Smooth muscle cell (in vitro differentiated cells): ENCODE measurements at regions not wholly inside any gene's neighbourhood (a gene's known extent, or its start where the extent isn't known, plus 50 kb on each side); places are given as distances from the start of the nearest gene placed in this dataset.
A peak's percentile ranks its signal among the peaks of the same experiment; 100 is the strongest.

ENCODE experiments used
- DNase-seq: peaks from one replicate; lab custom pipeline; 2025; ENCODE audit not compliant: unreplicated experiment; lab: John Stamatoyannopoulos, UW
- H2AFZ ChIP-seq: fragments of 200-600 bp; sonication (generic); 2 replicates; pipeline ENCODE4 v1.6.0; 2016; ENCODE audit warnings: antibody characterized with exemption, low read depth, mild to moderate bottlenecking
- H3F3A ChIP-seq: fragments of 200-600 bp; sonication (generic); 2 replicates; pipeline ENCODE4 v1.6.0; 2017; ENCODE audit warnings: antibody characterized with exemption, low read depth
- H3K27ac ChIP-seq: fragments of 200-600 bp; sonication (generic); 2 replicates; pipeline ENCODE4 v1.5.1; 2016; ENCODE audit warnings: low read depth, mild to moderate bottlenecking
- H3K27me3 ChIP-seq: fragments of 200-600 bp; sonication (generic); 2 replicates; pipeline ENCODE4 v1.6.1; 2016; ENCODE audit warnings: low read depth, mild to moderate bottlenecking
- H3K36me3 ChIP-seq: fragments of 200-600 bp; sonication (generic); 2 replicates; pipeline ENCODE4 v1.5.1; 2016; ENCODE audit warnings: low read depth
- H3K4me1 ChIP-seq: fragments of 200-600 bp; sonication (generic); 2 replicates; pipeline ENCODE4 v1.5.1; 2016; ENCODE audit warnings: low read depth
- H3K4me2 ChIP-seq: fragments of 200-600 bp; sonication (generic); 2 replicates; pipeline ENCODE4 v1.6.0; 2016; ENCODE audit warnings: mild to moderate bottlenecking
- H3K4me3 ChIP-seq: fragments of 200-600 bp; sonication (generic); 2 replicates; pipeline ENCODE4 v1.5.1; 2016; ENCODE audit warnings: mild to moderate bottlenecking
- H3K79me2 ChIP-seq: fragments of 200-600 bp; sonication (generic); 2 replicates; pipeline ENCODE4 v1.6.0; 2016; ENCODE audit warnings: low read depth, mild to moderate bottlenecking
- H3K9ac ChIP-seq: fragments of 200-600 bp; sonication (generic); 2 replicates; pipeline ENCODE4 v1.6.0; 2016; ENCODE audit warnings: low read depth
- H3K9me3 ChIP-seq: fragments of 200-600 bp; sonication (generic); replicated peaks from 2 replicates; pipeline ENCODE4 v1.5.1; 2016; ENCODE audit warnings: low read depth
- H4K20me1 ChIP-seq: fragments of 200-600 bp; sonication (generic); 2 replicates; pipeline ENCODE4 v1.6.0; 2016; ENCODE audit warnings: low read depth
- WGBS: methylation state at CpG from one replicate; pipeline ENCODE4 v1.1.7; 2016; ENCODE audit warnings: low lambda C conversion rate; 5-methylcytosine and 5-hydroxymethylcytosine counted together
- TF ChIP-seq, protein P1 (sequence below): fragments of 200-600 bp; sonication (generic); IDR thresholded peaks from 2 replicates; pipeline ENCODE4 v1.5.1; 2017; ENCODE audit warnings: borderline replicate concordance, mild to moderate bottlenecking, antibody characterized with exemption; ENCODE audit not compliant: insufficient read depth, poor library complexity, severe bottlenecking

DNA sequence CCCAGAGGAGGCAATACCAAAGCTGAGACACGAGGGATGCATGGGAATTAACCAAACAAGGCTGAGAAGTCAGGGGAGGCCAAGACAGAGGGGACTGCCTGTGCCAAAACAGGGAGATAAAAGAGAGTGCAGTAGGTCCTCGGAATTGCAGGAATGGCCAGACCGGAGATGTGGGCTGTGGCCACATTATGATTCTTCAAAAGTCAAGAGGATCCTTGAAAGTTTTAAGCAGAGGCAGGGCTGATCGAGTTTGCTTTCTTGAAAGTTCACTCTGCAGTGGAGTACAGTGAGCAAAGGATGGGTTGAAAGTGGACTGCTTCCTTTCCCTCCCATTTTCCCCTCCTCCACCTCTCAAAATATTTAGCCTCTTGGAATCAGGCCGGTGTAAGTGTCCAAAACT lies 73.9 kb upstream of the ADAMTS9 start:
- H3K4me3 ChIP-seq: no peak overlapping the region
- H3K79me2 ChIP-seq: no peaks in the 10 kb centered on the region
- H3K4me2 ChIP-seq: no peak overlapping the region
- WGBS: 88% methylated on average over 5 of the region's 5 CpGs
- no peak overlapping the region for H3K27ac ChIP-seq
- TF ChIP-seq, protein P1, sequence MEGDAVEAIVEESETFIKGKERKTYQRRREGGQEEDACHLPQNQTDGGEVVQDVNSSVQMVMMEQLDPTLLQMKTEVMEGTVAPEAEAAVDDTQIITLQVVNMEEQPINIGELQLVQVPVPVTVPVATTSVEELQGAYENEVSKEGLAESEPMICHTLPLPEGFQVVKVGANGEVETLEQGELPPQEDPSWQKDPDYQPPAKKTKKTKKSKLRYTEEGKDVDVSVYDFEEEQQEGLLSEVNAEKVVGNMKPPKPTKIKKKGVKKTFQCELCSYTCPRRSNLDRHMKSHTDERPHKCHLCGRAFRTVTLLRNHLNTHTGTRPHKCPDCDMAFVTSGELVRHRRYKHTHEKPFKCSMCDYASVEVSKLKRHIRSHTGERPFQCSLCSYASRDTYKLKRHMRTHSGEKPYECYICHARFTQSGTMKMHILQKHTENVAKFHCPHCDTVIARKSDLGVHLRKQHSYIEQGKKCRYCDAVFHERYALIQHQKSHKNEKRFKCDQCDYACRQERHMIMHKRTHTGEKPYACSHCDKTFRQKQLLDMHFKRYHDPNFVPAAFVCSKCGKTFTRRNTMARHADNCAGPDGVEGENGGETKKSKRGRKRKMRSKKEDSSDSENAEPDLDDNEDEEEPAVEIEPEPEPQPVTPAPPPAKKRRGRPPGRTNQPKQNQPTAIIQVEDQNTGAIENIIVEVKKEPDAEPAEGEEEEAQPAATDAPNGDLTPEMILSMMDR: no peak
- H2AFZ ChIP-seq: no peak overlapping the region
- H3K9me3 ChIP-seq: no peaks in the 10 kb centered on the region
- no peak overlapping the region for H3K9ac ChIP-seq
- no peaks in the 10 kb centered on the region for H3F3A ChIP-seq
- no peak for DNase-seq
- H3K4me1 ChIP-seq: no peaks in the 10 kb centered on the region
- H3K36me3 ChIP-seq: no peaks in the 10 kb centered on the region
- no peaks in the 10 kb centered on the region for H4K20me1 ChIP-seq
- no peaks in the 10 kb centered on the region for H3K27me3 ChIP-seq

DNA sequence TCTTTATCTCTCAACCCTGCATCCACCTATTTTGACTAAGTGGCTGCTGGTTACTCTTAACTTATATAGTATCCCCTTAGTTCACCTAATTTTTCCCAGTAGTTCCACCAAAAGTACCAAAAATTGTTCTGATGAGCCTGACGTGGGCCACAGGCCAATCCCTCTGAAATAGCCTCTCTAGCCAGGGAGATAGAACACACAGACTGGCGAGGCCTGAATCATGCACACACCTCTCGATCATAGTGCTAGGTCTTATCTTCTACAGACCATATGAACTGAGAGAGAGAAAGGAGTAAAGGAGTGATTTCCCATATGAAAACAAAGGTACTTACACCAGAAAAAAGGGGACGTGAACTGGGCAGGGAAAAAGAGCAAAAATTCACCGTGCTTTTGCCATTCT lies 72.5 kb upstream of the ADAMTS9 start:
- TF ChIP-seq, protein P1: no peak
- H4K20me1 ChIP-seq: no peaks in the 10 kb centered on the region
- H2AFZ ChIP-seq: no peak overlapping the region
- no peaks in the 10 kb centered on the region for H3K79me2 ChIP-seq
- H3K9me3 ChIP-seq: no peaks in the 10 kb centered on the region
- no peak overlapping the region for H3K27ac ChIP-seq
- H3K4me3 ChIP-seq: no peak overlapping the region
- H3F3A ChIP-seq: no peaks in the 10 kb centered on the region
- no peaks in the 10 kb centered on the region for H3K4me1 ChIP-seq
- no peaks in the 10 kb centered on the region for H3K36me3 ChIP-seq
- no peak overlapping the region for H3K4me2 ChIP-seq
- H3K27me3 ChIP-seq: no peaks in the 10 kb centered on the region
- H3K9ac ChIP-seq: no peak overlapping the region
- DNase-seq: no peak
- WGBS: 87% methylated on average over 5 of the region's 5 CpGs

DNA sequence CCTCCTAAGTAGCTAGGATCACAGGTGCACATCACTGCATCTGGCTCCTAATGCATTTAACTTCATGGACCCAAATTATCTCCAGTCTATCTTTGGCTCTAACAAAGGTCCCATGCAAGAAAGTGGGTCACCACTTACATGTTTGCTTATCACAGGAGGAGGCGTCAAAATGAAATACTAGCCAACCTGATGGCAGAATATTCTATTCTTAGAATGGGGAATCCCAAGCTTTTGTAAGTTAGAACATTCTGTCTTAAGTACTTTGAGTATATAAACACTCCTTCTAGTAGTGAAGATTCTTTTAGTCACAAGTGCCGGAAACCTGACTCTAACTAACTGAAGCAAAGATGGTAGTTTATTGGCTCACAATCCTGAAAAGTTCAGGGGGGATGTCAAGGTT lies 72.0 kb upstream of the ADAMTS9 start:
- WGBS: 95% methylated on average over 2 of the region's 2 CpGs
- Histone ChIP-seq H3K4me2 (no peak overlapping the region), H3K79me2 (no peaks in the 10 kb centered on the region), H3K27me3 (no peaks in the 10 kb centered on the region), H3K9me3 (no peaks in the 10 kb centered on the region), H3F3A (no peaks in the 10 kb centered on the region), H3K4me3 (no peak overlapping the region), H3K4me1 (no peaks in the 10 kb centered on the region), H4K20me1 (no peaks in the 10 kb centered on the region), H2AFZ (no peak overlapping the region), H3K9ac (no peak overlapping the region), H3K36me3 (no peaks in the 10 kb centered on the region), H3K27ac (no peak overlapping the region)
- TF ChIP-seq, protein P1: no peak
- DNase-seq: no peak

DNA sequence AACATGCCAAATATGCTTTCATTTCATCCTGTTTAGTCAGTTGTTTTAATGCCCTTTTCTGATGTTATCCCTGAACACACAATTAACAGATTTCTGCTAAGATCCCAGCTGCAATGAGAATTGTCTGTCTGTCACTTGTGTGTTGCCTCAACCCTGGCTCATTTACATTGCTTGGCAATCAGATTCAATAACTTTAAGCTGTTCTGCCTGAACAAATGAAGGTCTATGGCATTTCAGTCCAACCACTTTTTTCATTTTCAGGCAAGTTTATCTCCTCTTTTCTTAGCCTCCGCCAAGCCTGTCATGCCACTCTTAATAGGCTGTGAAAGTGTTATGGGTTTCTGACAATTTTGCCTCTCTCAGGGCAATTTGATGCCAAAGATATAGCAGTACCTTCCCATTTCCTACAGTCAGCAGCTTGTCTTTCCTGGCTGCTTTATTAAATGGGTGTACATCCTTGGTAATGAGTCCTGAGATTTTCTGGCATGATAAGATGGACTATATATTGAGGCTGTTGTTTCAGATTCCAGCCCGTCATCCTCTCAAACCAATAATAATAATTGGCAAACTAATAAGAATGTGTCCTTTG lies 68.7 kb upstream of the ADAMTS9 start:
- H3K36me3 ChIP-seq: no peaks in the 10 kb centered on the region
- H3K27me3 ChIP-seq: no peaks in the 10 kb centered on the region
- no peaks in the 10 kb centered on the region for H3K4me1 ChIP-seq
- no peaks in the 10 kb centered on the region for H3K79me2 ChIP-seq
- WGBS: 79% methylated on average over 2 of the region's 2 CpGs
- DNase-seq: no peak
- H3K4me2 ChIP-seq: peak overlapping the region; percentile 44
- H3K4me3 ChIP-seq: no peak overlapping the region
- H3F3A ChIP-seq: no peaks in the 10 kb centered on the region
- no peak overlapping the region for H3K27ac ChIP-seq
- TF ChIP-seq, protein P1: no peak
- no peaks in the 10 kb centered on the region for H4K20me1 ChIP-seq
- H3K9me3 ChIP-seq: no peaks in the 10 kb centered on the region
- no peak overlapping the region for H3K9ac ChIP-seq
- H2AFZ ChIP-seq: no peak overlapping the region
